SIG-M5 treated with dmso at 0.1 percent for 504 hours (cell line): ENCODE measurements at regions not wholly inside any gene's neighbourhood (a gene's known extent, or its start where the extent isn't known, plus 50 kb on each side); places are given as distances from the start of the nearest gene placed in this dataset.
"Not testable (repeated sequence)": the region's sequence is repeated elsewhere in the genome, so short reads cannot be mapped to it uniquely, and the experiment has no call there.

Source experiments
- DNase-seq: peaks from one replicate; lab custom pipeline; 2025; ENCODE audit not compliant: unreplicated experiment; lab: John Stamatoyannopoulos, UW

DNA sequence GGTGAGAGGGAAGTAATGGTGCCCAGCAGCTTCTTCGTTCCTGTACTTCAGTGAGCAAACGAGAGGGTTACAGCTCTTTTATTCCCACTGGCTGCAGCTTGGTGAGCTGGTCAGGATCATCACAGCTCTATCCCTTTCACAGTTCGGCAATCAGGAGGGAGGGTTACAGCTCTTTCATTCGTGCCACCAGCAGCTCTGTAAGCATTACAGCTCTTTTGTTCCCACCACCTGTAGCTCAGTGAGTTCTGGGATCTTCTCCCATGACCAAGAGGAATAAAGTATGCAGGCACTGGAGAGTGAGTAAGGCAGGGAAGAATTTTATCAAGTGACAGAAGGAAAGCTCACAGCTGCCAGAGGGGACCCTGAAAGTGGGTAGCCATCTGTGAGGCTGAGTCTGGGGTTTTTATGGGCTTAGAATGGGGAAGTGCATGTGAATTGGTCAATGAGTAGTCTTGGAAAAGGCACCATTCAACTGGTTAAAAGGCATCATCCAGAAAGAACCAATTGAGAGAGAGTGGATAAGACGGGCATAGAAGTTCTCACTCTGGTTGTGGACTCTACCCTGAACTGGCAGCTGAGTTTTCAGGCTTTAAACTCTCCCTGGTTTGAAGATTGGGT lies 123.7 kb downstream of the COX18 start:
- DNase-seq = no peak

DNA sequence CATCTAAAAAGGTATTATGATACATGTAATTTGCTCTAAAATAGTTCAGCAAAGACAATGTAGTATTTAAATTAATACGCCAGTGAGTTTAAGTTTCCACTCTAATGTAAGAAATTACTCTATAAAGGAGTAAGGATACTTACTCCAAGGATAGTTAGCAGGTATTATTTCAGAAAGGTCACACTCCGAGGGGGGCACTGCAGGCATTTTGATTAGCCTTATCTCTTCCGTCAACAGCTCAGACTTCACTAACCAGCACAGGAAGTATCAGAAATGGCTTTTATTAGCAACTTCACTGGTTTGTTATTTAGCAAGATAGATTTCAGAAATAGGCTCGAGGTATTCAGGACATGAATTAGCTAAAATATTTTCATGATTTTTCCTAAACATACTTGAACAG lies 127.0 kb downstream of the COX18 start:
- no peak for DNase-seq

DNA sequence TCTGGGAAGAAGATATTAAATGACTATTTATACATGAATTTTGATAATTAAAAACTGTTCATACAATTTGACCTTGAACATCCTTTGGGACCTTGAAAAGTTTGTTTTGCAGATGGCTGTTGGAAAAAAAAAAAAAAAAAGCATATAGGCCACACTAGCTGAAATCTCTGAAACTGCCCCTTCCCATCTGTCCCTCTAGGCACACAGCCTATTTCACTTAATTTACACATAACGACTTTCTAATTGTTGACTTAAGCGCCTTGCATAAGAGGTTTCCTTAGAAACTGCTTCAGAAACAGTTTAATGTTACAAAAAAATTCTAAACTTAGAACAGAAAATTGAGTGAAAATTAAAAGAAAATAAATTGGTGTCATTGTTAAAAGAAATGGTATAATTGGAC lies 131.0 kb downstream of the COX18 start:
- DNase-seq = no peak

DNA sequence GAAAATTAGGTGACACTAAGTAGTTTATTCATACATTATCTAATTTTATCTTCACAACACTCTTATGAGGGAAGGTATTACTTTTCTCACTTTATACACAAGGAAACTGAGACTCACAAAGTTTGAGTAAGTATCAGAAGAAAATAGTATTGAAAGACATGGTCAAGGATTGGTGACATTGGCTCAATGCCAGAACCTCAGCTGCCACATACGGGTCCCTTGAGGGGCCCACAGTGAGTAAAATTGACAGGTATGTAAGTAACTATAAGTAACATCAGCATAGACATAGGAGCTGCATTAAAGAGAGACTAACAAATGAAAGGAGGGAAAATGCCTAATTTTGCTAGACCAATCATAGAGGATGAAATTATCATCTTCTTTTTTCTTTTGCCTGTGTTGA lies 134.1 kb downstream of the COX18 start:
- DNase-seq = no peak

DNA sequence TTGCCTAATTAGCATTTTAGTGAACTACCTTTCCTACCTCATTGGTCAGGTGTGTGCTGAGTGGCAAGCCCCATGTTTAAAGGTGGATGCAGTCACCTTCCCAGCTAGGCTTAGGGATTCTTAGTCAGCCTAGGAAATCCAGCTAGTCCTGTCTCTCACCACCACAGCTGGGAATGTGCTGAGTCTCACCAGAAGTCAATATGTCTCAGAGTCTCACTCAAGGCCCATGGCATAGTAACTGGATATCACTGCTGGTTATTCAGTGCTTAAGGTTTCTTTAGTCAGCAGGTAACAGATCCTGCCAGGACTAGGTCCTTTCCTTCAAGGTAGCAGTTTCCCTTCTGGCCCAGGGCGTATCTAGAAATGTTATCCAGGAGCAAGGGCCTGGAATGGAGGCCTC lies 136.5 kb downstream of the COX18 start:
- DNase-seq = no peak

DNA sequence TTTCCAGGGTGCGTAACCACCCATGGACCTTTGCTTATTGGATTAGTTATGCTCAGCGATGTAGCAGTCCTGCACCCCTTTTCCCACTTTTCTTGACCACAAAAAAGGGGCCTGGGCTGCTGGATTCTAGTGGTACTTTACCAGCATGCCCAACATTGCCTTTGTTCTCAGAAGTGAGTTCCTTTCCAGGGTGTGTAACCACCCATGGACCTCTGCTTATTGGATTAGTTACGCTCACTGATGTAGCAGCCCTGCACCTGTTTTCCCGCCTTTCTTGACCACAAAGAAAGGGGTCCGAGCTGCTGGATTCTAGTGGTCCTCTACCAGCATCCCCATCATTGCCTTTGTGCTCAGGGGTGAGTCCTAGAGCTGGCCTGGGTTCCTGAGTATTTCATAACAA lies 138.2 kb downstream of the COX18 start:
- DNase-seq = no peak

DNA sequence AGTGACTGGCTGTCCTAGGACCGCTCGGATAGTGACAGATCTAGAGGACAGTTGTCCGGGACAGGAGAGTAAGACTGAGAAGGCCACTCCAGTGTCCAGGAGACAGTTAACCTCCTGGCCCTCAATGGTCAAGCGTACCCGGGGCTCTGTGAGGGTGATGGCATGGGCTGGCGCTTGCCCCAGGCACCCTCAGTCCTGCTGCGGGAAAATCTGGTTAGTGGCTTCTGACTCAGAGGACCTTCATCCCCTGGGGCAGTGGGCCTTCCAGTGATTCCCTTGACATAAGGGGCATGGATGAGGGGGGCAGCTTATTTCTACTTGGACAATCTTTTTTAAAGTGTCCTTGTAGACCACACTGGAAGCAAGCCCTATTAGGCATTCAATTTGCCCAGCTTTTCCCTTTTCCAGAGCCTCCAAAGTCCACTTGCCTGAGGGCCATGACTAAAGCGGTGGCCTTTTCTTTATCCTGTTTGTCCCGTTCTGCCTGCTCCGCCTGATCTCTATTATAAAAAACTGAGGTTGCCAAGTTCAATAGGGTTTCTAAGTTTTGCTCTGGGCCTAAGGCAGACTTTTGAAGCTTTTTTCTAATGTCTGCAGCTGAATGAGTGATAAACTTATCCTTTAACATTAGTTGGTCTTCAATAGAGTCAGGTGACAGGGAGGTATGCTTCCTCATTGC lies 139.8 kb downstream of the COX18 start:
- not testable (repeated sequence) for DNase-seq

DNA sequence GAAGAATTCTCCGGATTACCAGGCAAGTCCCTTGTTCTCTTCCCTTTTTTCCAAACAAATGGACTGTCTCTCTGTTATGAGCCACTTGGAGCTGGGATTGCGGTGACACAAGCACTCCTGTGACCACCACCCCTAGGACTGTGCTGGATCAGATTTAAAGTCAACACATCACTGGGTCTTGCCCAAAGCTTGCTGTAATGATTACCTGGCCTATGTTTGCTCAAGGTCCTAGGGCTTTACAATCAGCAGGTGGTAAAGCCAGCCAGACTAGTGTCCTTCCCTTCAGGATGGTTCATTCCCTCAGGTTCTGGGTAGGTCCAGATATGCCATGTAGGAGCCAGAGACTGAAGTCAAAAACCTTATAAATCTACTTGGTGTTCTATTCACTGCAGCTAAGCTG lies 144.7 kb downstream of the COX18 start:
- no peak for DNase-seq

DNA sequence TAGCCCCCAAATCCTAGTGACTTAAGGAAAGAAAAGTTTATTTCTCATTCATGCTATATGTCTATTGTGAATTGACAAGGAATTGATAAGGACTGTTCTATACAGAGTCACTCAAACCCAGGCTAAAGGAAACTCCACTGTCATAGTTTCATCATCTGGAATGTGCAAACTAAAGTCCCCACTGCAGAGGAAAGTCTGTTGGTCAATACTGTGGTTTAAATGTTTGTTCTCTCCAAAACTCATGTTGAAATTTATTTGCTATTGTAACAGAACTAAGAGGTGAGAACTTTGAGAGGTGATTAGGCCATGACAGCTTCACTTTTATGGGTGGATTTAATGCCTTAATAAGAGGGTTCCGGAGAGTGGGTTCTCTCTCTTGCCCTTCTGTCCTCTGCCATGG lies 149.6 kb downstream of the COX18 start:
- DNase-seq = no peak

DNA sequence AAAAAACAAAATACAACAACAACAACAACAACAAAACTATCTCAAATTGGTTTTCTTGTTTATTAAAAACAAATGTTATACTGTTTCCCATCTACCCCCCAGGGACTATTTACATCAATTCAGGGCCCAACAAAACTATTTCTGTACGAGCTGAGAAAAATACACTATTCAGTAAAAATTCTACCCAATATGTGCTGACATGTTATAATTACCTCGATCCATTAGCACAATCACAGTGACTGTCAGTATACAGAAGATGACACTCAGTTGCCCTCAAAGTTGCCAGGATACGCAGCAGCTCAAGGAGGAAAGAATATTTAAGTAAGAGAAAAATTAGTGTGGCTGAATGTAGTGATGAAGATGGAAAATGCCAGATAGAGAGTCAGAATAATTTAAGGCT lies 150.1 kb downstream of the COX18 start:
- DNase-seq = no peak

DNA sequence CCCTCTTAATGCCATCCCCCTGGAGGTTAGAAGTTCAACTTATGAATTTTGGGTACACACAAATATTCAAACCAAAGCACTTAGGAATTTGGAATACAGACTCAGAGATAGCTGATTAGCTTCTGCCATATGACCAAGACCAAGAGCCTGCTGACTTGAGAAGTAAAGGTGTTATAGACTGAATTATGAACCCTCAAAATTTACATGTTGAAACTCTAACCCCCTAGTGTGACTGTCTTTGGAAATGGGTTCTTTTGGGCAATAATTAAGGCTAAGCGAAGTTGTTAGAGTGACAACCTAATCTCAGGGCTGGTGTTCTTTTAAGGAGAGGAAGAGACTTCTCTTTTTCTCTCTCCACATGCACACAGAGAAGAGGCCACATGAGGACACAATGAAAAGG lies 151.2 kb downstream of the COX18 start:
- no peak for DNase-seq

DNA sequence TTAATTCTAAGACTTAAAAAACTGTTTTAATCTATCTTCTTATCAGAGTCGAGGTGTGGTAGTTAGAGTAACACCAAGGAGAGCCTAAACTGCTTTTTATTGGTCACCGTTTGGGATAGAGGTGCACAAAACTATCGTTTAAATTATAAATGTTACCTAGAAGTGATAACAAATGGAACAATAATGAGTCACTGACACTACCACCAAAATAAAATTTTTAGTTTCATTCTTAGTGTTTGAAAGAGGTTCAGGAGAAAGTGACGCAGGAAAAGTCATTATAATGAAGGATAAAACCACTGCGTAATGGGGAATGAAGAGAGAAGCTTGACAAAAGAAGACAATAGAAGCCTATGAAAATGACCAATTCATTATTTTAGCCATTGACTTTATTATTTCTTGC lies 158.2 kb downstream of the COX18 start:
- DNase-seq = no peak

DNA sequence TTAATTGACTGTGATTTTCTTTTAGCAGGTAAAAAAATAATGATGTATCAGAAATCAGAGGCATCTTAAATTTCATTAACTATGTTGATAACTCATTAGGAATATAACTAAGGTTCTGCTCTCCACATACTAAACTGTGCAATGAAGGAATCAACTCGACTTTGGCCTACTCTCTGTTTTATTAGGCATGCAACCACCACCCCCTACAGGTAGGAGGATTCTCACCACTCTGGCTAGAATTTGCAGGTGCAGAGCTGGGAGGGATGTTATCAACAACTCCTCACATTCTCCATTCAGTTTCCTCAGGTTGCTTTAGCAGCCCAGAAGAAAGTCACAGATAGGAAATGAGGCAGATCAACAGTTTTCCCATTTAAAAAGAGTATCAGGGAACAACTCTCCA lies 160.1 kb downstream of the COX18 start:
- no peak for DNase-seq

DNA sequence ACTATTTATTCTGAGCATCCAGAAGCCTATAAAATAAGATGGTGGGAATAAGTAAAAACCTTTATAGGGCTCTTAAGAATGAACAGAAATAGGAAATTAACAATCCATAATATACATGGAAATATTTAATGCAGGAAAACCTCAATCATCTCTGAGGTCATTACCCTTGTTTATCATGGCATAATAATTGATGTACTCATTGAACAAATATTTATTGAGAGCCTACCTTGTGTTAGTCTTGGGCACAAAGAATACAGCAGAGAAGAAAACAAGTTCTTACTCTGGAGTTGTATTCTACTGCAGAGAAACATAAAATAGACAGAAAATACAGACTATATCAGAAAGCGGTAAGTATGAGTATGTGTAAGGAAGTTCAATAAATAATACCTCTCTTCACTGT lies 167.2 kb downstream of the COX18 start:
- DNase-seq = no peak

DNA sequence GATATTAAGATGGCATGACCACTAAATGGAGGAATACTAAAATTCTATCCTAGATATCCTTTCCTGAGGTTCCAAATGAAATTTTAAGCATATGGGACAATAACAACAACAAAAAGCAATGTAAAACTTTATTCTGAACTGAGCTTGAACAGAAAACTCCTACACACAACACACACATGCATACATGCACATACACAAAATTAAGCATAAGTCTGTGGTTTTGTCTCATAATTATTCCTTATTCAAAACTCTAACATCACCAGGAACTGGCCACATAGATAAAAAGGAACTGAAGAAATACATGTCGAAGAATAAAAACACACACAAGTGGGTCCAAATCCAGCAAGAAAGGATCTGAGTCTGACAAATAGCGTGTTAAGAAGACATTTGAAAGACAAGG lies 168.0 kb downstream of the COX18 start:
- no peak for DNase-seq

DNA sequence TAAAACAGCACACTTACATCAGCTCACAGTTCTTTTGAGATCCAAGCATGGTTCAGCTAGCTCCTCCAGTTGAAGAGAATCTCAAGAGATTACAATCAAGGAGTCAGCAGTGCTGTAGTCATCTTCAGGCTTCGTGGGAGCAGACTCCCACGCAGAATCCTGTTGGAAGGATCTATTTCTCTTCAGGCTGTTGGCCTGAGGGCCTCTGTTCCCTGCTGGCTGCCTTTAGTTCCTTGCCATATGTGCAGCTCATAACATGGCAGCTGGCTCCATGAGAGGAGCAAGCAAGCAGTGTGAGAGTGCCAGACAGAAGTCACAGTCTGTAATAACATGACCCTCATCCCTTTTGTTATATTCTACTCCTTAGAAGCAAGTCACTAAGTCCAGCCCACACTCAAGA lies 168.6 kb downstream of the COX18 start:
- no peak for DNase-seq

DNA sequence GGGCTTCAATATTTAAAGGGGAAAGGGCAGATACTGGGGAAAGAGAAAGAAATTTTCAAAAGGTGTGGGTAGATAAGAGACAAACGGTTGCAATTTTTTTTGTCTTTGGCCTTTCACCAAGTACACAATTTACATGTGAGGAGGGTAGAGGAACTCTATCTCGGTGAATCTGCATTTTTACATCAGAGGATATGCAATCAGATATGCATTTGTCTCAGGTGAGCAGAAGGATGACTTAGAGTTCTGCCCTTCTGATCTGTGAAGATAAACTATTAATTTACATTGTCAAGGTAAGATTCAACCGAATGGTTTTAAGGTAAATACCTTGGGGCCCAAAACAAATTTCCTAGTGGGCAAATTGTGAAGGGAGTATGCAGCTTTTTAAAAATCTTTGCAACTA lies 169.9 kb downstream of the COX18 start:
- no peak for DNase-seq

DNA sequence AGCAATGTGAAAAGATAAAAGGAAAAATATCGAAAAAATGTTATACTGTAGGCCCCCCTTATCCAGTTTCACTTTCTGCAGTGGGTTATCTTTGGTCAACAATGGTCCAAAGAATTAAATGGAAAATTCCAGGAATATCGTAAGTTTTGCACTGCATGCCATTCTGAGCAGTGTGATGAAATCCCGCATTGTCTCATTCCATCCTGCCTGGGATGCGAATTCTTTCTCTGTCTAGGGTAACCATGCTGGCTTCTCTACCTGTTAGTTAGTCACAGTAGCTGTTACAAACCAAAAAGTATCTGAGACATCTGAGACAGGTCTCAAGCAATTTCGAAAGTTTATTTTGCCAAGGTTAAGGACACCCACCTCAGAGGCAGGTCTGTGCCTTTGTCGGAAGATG lies 170.3 kb downstream of the COX18 start:
- DNase-seq = no peak

DNA sequence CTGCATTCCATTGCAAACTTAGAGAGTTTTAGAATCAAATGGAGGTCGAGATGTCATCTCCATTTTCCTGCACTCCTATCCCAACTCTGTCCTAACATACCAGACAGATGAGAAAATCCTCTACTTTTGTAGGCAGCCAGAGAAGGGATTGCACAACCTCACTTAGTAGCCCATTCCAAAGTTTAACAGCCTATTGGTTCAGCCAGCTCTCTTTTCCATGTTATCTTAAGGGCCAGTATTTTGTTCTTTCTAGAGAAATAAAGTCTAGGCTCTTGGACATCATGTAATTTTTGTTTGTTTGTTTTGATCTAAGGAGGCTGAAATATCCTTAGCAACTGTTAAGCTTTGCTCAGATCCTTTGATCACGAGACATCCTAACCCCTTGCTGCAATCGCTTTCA lies 173.0 kb downstream of the COX18 start:
- no peak for DNase-seq

DNA sequence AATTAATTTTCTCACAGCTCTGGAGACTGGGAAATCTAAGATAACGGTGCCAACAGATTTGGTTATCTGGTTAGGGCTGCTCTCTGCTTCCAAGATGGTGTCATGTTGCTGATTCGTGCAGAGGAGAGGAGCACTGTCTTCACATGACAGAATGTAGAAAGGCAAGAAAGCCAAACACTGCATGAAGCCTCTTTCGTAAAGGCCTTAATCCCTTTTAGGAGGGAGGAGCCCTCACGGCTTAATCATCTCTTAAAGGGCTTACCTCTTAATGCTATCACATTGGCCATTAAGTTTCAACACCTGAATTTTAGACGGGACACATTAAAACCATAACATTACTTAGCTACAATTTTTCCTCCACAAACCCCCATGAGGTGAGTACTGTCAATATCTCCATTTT lies 174.1 kb downstream of the COX18 start:
- no peak for DNase-seq

DNA sequence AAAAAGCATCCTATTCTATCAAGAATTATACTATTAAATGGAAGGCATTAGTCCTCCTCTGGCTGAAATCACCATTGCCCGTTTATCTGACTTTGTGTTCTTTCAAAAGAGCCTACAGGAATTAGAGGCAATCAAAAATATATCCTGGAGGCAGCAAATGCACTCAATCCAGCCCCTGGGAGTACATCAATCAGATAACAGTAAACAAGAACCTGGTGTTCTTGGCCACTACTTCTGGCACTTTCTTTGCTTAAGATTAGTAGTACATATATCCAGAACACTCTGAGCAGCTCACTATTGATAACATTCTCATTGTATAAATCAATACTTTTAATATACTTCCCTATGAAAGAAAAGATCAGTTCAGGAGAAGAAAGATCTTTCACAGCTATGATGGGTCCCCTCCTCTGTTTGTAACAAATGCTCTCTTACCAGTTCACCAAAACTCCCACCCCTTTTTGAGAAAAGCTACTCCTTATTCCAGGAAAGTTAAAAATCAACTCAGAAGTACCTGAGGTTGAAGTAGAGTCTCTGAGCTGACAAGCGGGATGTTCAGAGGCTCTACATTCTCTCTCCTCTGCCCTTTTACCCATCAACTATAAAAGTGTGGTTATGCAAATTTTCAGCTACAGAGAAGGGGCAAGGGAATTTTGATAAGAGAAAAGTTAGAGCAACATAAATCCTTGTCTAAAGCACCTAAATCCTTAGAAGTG lies 176.0 kb downstream of the COX18 start:
- DNase-seq = no peak

DNA sequence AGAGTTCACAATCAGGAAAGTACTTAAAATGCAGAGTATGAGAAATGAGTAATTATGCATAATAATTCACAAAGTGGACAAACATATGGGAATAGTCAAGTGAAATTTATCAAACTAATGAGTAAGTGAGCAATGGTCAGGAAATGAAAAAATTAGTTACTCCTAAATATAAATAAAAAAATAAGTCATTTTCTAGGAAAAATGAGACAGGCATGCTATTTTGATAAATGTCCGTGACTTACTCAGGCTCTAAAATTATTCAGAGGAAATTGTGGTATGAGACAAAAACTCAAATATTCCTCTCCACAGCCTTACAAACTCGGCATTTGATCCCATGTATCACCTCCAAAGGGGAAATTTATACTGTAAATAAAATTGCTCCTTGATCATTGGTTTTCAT lies 181.2 kb downstream of the COX18 start:
- no peak for DNase-seq

DNA sequence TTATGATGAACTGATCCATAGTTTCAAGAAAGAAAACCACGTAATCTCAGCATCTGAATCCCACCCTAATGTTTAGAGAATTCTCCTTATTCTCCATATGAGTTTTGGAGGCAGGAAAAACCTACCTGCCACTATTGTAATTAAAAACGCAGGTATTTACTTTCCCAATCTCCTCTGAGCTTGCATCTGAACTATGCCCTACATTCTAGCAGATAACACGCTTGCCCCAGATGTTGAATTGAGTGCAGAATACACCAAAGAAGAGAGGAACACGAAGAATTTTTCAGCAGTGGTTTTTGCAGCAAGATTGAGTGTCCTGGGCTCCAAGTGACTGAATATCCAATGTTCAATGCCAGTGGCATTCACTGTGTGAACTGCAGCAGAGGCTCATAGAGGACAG lies 182.4 kb downstream of the COX18 start:
- no peak for DNase-seq
